Cardiac fibroblast (primary cell): ENCODE measurements at regions not wholly inside any gene's neighbourhood (a gene's known extent, or its start where the extent isn't known, plus 50 kb on each side); places are given as distances from the start of the nearest gene placed in this dataset.

ENCODE experiments used
- DNase-seq, 2 donors: peaks; one replicate each; pipeline versions ENCODE4 v3.0.0 to v3.0.0-alpha.2; 2010; ENCODE audit warnings: low read depth in 2 of 2
- H3K4me3 ChIP-seq, 2 donors: replicated peaks in 1 of 2; 1 replicate in 1 of 2; 2 replicates in 1 of 2; pipeline ENCODE4 v1.5.1; 2011; ENCODE audit warnings: low read depth in 2 of 2, low read length in 2 of 2, mild to moderate bottlenecking in 2 of 2, moderate library complexity in 1 of 2
- TF ChIP-seq, protein P1 (sequence below): IDR thresholded peaks from one replicate; pipeline ENCODE4 v1.5.1; 2011; ENCODE audit warnings: low read depth, mild to moderate bottlenecking, low read length, inconsistent platforms

DNA sequence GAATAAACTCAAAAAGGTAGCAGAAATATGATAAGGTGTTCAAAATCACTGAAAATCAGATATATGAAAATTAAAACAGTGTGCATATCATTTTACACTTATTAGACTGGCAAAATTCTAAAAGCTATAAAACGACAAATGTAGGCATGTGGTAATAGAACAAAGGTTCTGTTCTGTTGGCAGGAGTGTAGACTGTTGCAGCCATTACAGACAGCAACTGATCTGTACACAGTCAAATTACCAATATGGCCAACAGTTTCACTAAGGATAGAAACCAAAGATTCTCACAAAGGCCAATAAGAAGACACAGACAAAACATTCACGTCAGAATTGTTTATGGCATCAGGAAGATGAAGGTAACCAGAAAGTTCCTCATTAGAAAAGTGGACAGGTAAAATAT, 112.8 kb upstream of the PLS3 start:
- no peak for DNase-seq

DNA sequence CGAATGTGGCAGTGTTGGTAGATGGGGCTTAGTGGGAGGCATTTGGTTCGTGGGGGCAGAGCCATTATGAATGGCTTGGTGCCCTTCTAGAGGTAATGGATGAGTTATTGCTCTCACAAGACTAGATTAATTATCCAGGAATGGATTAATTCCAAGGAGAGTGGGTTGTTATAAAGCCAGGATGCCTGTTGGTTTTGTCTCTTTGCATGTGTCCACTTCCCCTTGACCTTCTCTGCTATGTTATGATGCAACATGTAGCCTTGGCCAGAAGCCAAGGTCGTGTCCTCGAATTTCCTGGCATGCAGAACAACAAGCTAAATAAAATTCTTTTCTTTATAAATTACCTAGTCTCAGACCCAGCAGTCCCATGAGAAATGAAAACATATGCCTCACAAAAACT, 111.2 kb upstream of the PLS3 start:
- H3K4me3 ChIP-seq = no peak overlapping the region
- DNase-seq = peak; percentile 77 to 90
- TF ChIP-seq, protein P1, sequence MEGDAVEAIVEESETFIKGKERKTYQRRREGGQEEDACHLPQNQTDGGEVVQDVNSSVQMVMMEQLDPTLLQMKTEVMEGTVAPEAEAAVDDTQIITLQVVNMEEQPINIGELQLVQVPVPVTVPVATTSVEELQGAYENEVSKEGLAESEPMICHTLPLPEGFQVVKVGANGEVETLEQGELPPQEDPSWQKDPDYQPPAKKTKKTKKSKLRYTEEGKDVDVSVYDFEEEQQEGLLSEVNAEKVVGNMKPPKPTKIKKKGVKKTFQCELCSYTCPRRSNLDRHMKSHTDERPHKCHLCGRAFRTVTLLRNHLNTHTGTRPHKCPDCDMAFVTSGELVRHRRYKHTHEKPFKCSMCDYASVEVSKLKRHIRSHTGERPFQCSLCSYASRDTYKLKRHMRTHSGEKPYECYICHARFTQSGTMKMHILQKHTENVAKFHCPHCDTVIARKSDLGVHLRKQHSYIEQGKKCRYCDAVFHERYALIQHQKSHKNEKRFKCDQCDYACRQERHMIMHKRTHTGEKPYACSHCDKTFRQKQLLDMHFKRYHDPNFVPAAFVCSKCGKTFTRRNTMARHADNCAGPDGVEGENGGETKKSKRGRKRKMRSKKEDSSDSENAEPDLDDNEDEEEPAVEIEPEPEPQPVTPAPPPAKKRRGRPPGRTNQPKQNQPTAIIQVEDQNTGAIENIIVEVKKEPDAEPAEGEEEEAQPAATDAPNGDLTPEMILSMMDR = no peak

More for the DNA sequence above, 112.8 kb upstream of the PLS3 start:
- H3K4me3 ChIP-seq = no peak overlapping the region
- TF ChIP-seq, protein P1 = no peak

DNA sequence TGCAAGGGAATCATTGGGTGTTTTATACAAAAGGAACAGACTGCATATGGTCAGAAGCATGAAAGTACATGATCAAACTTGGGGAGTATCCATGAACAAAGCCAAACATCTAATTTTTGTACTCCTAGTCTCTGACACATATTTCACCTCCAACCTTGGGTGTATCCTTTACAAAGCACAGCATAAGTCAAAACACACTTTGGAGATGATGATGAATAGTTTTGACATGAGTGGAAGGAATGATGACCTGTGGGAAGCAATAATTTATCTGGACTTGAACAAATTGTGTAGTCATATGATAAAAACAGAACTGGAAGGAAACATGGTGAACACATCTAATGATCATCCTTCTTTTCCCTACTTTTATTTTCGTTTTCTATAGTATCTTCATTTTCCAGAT, 108.7 kb upstream of the PLS3 start:
- DNase-seq = peak; percentile 21 to 68
- H3K4me3 ChIP-seq = no peak overlapping the region
- TF ChIP-seq, protein P1 = no peak

DNA sequence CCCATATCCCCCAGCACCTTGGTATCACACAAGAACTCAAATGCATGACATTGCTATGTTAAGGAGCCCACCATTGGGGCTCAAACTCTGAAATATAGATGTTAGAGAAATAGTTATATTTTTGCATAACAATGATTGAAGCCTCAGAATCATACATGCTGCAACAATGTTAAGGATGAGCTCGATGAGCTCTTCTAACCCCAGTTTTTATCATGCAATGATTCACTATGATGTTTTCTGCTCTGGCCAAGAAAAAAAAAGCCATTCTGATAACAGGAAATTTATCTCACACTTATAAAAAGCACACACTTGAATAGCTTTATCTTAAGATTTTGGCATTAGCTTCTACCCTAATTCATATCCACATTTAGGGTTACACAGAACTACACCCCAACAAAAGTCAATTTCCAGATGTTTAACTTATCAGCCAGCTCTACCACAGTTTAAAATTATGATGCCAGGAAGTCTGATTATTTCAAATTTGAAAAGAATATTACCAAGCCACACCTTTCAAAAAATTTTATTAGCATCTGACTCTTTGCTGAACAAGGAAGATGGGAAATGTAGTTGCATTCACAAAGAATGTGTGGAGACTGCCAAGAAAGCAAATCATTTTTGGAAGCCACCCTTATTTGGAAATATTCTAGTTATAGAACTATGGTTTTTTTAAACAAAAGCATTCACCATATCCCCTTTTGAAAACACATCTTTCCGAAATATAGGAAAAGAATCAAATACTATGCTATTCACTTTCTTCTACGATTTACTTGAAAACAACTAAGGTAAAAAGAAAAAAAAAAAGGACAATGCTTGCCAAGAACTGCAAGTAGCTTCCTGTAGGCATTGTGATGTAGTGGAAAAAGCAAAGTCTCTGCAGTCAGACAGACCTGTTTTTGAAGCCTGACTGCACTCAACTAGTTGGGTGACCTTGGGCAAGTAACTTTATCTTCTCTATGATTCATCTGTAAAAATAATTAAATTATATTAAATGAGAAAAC, 100.8 kb upstream of the PLS3 start:
- DNase-seq = peak; percentile 62 to 67
- H3K4me3 ChIP-seq = no peak overlapping the region
- TF ChIP-seq, protein P1 = no peak

DNA sequence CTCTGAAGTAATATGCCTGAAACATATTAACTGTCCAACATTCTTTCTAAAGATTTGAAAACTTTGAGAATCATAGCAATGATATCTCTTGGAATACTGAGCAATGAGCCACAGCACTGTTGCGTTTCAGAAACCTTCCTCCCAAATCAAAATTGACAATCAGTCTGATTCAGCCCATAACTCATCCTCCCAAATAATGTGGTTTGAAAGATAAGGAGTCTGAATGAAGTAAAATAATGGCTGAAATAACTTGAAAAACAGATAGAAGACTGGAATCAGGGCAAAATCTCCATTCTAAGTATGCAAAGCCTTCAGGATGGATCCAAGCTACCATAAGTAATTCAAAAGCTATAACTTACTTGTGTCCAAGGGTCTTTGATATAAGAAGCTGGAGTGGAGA, 98.6 kb upstream of the PLS3 start:
- peak in 1 of 2 donors; percentile 13 for DNase-seq
- TF ChIP-seq, protein P1 = no peak
- H3K4me3 ChIP-seq = no peak overlapping the region

DNA sequence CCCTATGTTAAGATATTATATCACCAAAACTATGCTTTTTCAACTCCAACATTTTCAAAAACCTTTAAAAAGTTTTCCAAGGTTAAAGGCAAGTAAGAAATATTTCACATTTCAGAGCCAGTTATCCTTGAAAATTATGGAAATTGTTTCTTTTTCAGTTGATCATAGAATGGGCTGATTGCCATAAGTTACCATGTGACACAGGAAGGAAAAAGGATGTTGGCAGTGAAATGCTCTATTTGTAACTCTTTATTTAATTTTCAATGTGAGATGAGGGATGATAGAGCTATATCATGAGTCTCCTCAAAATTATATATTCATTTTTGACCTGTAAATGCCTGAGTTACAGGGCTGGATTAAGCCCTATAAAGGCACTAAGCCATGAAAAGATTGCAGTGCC, 93.0 kb upstream of the PLS3 start:
- DNase-seq = no peak
- H3K4me3 ChIP-seq = no peak overlapping the region
- TF ChIP-seq, protein P1 = no peak

DNA sequence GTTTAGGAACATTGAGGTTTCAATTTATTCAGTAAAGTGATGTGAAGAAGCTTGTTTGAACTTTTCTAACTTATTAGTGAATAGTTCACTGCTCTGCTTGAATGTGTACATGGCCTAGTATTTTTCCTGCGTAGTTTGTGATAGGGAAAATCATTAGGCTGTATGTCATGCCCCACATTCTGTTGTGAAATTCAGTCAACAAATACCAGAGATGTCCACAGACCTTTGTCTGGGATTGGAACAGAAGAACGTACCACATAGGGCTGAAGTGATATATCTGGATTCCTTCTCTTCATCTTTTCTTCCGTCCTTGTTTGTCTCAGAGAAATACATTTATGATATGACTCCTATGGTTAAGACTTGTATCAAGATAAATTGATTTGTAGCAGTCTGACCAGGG, 88.8 kb upstream of the PLS3 start:
- no peak for DNase-seq
- TF ChIP-seq, protein P1 = no peak
- H3K4me3 ChIP-seq = no peak overlapping the region
